Osteocyte (in vitro differentiated cells): ENCODE measurements at regions not wholly inside any gene's neighbourhood (a gene's known extent, or its start where the extent isn't known, plus 50 kb on each side); places are given as distances from the start of the nearest gene placed in this dataset.

ENCODE experiments used
- DNase-seq: peaks from one replicate; pipeline ENCODE4 v3.0.0; 2021; ENCODE audit warnings: mixed read lengths; ENCODE audit not compliant: unreplicated experiment; ENCODE audit errors: extremely low spot score
- H3K27ac Mint-ChIP-seq: one replicate; pipeline ENCODE4 v1.8.0; 2021; ENCODE audit warnings: mild to moderate bottlenecking, mixed read lengths; ENCODE audit not compliant: unreplicated experiment
- H3K27me3 Mint-ChIP-seq: one replicate; pipeline ENCODE4 v1.8.0; 2021; ENCODE audit warnings: mixed read lengths; ENCODE audit not compliant: unreplicated experiment
- H3K36me3 Mint-ChIP-seq: one replicate; pipeline ENCODE4 v1.8.0; 2021; ENCODE audit warnings: mixed read lengths; ENCODE audit not compliant: unreplicated experiment
- H3K4me1 Mint-ChIP-seq: one replicate; pipeline ENCODE4 v1.8.0; 2021; ENCODE audit warnings: mixed read lengths; ENCODE audit not compliant: unreplicated experiment
- H3K4me3 Mint-ChIP-seq: one replicate; pipeline ENCODE4 v1.8.0; 2021; ENCODE audit warnings: mild to moderate bottlenecking, moderate library complexity, mixed read lengths; ENCODE audit not compliant: unreplicated experiment
- H3K9me3 Mint-ChIP-seq: one replicate; pipeline ENCODE4 v1.8.0; 2021; ENCODE audit warnings: mixed read lengths; ENCODE audit not compliant: unreplicated experiment
- CTCF ChIP-seq: fragments of 200-600 bp; sonication (generic); IDR thresholded peaks from 2 replicates; pipeline ENCODE4 v1.5.0; 2021; ENCODE audit warnings: antibody characterized with exemption, mild to moderate bottlenecking, moderate library complexity

DNA sequence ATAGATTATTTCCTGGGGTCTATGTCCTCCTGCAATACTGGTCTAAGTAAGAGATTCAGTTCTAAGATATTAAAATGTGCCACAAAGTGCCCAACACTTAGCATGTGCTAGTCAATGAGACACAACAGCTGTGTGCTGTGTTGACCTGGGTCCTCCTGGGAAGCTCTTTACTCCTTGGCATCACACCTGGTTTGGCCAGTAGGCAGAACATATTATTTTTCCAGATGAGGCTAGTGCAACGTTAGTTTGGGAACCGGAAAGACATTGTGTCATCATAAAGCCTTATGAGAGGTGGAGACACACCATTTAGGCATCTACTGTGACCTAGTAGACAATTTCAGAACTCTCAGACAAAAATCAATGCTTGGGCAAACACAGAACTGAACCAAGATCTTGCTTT lies 197.8 kb downstream of the MID1IP1 start:
- DNase-seq = no peak
- peaks cover 16% of the 10 kb centered on the region for H3K9me3 Mint-ChIP-seq
- H3K27me3 Mint-ChIP-seq = no peaks in the 10 kb centered on the region
- no peaks in the 10 kb centered on the region for H3K4me1 Mint-ChIP-seq
- no peak overlapping the region for H3K4me3 Mint-ChIP-seq
- no peak overlapping the region for H3K27ac Mint-ChIP-seq
- no peak for TF ChIP-seq CTCF
- no peaks in the 10 kb centered on the region for H3K36me3 Mint-ChIP-seq

DNA sequence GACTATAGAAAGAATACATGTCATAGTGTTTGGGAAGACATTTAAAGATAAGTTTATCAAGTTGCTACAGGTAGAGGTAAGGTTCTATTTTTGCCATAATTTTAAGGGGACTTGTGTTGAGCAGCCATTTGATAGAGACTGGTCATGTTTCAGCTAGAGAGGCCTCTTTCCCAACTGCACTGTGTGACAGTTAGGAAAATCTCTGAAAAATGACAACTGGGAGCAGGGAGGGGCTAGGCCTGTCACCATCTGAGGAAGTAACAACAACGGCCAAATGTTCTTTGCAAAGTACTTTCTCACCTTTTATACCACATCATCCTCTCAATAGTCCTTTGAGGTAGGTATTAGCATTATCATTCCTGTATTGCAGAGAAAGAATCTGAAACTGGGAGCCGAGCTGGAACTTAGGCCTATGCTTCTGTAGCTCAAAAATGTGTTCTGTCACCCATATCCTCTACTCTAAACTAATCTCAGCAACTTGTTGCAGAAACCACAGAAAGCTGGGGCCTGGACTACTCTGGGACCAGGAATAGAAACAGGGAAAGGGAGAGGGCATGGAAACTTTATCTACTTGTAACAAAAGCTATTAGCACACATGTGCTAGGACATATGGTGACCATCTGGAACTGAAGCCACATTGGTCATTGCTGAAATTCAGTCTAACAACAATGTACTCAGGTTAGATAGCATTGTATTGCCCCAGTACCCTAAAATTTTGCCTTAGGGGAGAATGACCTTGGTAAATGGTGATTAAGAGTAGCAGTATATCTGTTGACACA lies 198.9 kb downstream of the MID1IP1 start:
- no peak for DNase-seq
- Mint-ChIP-seq H3K27ac (no peak overlapping the region), H3K27me3 (no peaks in the 10 kb centered on the region), H3K9me3 (peaks cover 9% of the 10 kb centered on the region), H3K4me1 (no peaks in the 10 kb centered on the region), H3K36me3 (no peaks in the 10 kb centered on the region), H3K4me3 (no peak overlapping the region)
- TF ChIP-seq CTCF = no peak

GRCh38 chrX:39000802-39001201 lies 199.5 kb downstream of the MID1IP1 start:
- DNase-seq = no peak
- no peaks in the 10 kb centered on the region for H3K27me3 Mint-ChIP-seq

DNA sequence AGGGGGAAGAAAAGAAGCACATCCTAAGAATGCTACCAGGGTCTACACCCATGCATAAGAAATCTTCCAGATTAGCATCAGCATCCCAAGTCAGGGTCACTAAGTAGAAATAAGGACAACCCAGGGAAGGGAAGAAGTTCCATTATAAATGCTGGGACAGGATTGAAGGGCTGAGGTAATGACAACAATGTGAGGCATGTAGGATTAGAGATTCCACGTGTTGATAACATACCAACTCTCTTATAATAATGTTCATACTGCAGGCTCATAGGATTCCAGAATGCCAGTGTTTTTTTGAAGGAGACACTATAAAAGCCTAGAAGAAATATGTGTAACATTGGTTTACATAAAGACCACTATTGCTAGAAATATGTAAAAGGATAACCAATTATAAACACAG lies 201.2 kb downstream of the MID1IP1 start:
- Mint-ChIP-seq H3K27me3 (no peaks in the 10 kb centered on the region), H3K36me3 (no peaks in the 10 kb centered on the region), H3K9me3 (peaks cover 5% of the 10 kb centered on the region), H3K27ac (no peak overlapping the region), H3K4me3 (no peak overlapping the region), H3K4me1 (no peaks in the 10 kb centered on the region)
- TF ChIP-seq CTCF = no peak
- DNase-seq = no peak

More at GRCh38 chrX:39000802-39001201, 199.5 kb downstream of the MID1IP1 start:
- Mint-ChIP-seq H3K9me3 (peaks cover 7% of the 10 kb centered on the region), H3K4me3 (no peak overlapping the region), H3K4me1 (no peaks in the 10 kb centered on the region), H3K36me3 (no peaks in the 10 kb centered on the region), H3K27ac (no peak overlapping the region)
- TF ChIP-seq CTCF = no peak

DNA sequence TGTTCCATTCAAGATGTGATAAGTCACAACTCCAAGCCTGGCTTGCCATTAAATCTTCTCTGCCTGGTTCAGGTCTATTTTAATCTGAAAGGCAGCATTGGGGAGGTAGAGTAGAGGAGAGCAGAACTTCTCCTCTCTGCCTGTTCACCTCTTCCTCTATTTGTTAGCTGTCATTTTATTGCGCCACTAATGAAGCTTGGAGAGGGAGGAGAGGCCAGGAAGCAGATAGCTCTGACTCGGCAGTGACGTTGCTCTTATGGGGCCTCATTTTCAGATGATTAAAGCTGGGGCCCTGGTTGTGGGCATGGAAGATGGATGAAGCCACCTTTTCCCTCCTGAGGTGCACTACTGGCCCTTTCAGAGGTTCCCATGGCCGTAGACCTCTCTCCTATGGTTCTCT lies 207.3 kb downstream of the MID1IP1 start:
- no peak for DNase-seq
- Mint-ChIP-seq H3K27me3 (no peaks in the 10 kb centered on the region), H3K4me1 (no peaks in the 10 kb centered on the region), H3K9me3 (peaks cover 4% of the 10 kb centered on the region), H3K36me3 (no peaks in the 10 kb centered on the region), H3K27ac (no peak overlapping the region), H3K4me3 (no peak overlapping the region)
- no peak for TF ChIP-seq CTCF
